HEK293 (cell line): ENCODE measurements at regions not wholly inside any gene's neighbourhood (a gene's known extent, or its start where the extent isn't known, plus 50 kb on each side); places are given as distances from the start of the nearest gene placed in this dataset.
"Not testable (repeated sequence)": the region's sequence is repeated elsewhere in the genome, so short reads cannot be mapped to it uniquely, and the experiment has no call there.

Experiments
- CTCF ChIA-PET: fragments of 350-600 bp; formaldehyde crosslinking; extraction: SDS; loops from one replicate; lab custom pipeline; 2021; ENCODE audit warnings: antibody characterized with exemption; lab: Yijun Ruan, JAX
- POLR2A ChIA-PET: fragments of 300-600 bp; formaldehyde crosslinking; extraction: SDS; loops from one replicate; lab custom pipeline; 2020; ENCODE audit warnings: antibody characterized with exemption, inconsistent platforms; lab: Yijun Ruan, JAX
- H3K27ac ChIP-seq: fragments of 200-500 bp; sonication (Bioruptor generic); 2 replicates; pipeline ENCODE4 v1.5.1; 2014; ENCODE audit warnings: low read depth, low read length, control low read depth, inconsistent platforms; ENCODE audit errors: extremely low read depth
- H3K36me3 ChIP-seq, 2 experiments: fragments of 200-500 bp in 1 of 2; sonication (Bioruptor generic) in 1 of 2; 1 replicate in 1 of 2; 2 replicates in 1 of 2; pipeline ENCODE4 v1.5.1; 2014 to 2017; ENCODE audit warnings: inconsistent platforms in 2 of 2, low read length in 2 of 2; ENCODE audit not compliant: control insufficient read depth in 2 of 2, insufficient read depth in 1 of 2
- H3K4me1 ChIP-seq: fragments of 200-500 bp; sonication (Bioruptor generic); 2 replicates; pipeline ENCODE4 v1.5.1; 2014; ENCODE audit warnings: mild to moderate bottlenecking, low read length, inconsistent platforms; ENCODE audit not compliant: control insufficient read depth, insufficient read depth
- H3K4me3 ChIP-seq: 2 replicates; pipeline ENCODE4 v1.5.1; 2011; ENCODE audit warnings: low read depth, mild to moderate bottlenecking, control low read depth, low read length, moderate library complexity
- H3K9me3 ChIP-seq: fragments of 200-500 bp; sonication (Bioruptor generic); 2 replicates; pipeline ENCODE4 v1.5.1; 2014; ENCODE audit warnings: low read depth, low read length, inconsistent platforms; ENCODE audit not compliant: control insufficient read depth, insufficient read depth
- HOXD13 ChIP-seq: sonication (generic); formaldehyde crosslinking; IDR thresholded peaks from 2 replicates; pipeline ENCODE4 v1.8.0; 2022; ENCODE audit warnings: missing genetic modification reagents, borderline replicate concordance
- ZNF23 ChIP-seq: fragments of 450-650 bp; formaldehyde crosslinking; IDR thresholded peaks from 2 replicates; pipeline ENCODE4 v1.5.1; 2016; ENCODE audit warnings: missing biosample characterization, missing genetic modification characterization, borderline replicate concordance
- ZNF292 ChIP-seq: fragments of 450-650 bp; formaldehyde crosslinking; IDR thresholded peaks from 2 replicates; pipeline ENCODE4 v1.5.1; 2016; ENCODE audit warnings: low read depth, missing biosample characterization, missing genetic modification characterization, borderline replicate concordance
- ZNF416 ChIP-seq: fragments of 450-650 bp; formaldehyde crosslinking; IDR thresholded peaks from 2 replicates; pipeline ENCODE4 v1.5.1; 2016; ENCODE audit warnings: missing biosample characterization, missing genetic modification characterization
- ZNF510 ChIP-seq: fragments of 450-650 bp; formaldehyde crosslinking; IDR thresholded peaks from 2 replicates; pipeline ENCODE4 v1.5.1; 2018; ENCODE audit warnings: mild to moderate bottlenecking, missing genetic modification characterization, missing biosample characterization; ENCODE audit not compliant: insufficient replicate concordance
- ZNF560 ChIP-seq: fragments of 450-650 bp; formaldehyde crosslinking; IDR thresholded peaks from 2 replicates; pipeline ENCODE4 v1.5.1; 2017; ENCODE audit warnings: missing biosample characterization, missing genetic modification characterization, borderline replicate concordance
- ZNF561 ChIP-seq: fragments of 450-650 bp; IDR thresholded peaks from 2 replicates; pipeline ENCODE4 v1.5.1; 2018; ENCODE audit warnings: missing biosample characterization, missing genetic modification characterization, borderline replicate concordance
- TF ChIP-seq, protein P1 (sequence below): fragments of 450-650 bp; formaldehyde crosslinking; conservative IDR thresholded peaks from 2 replicates; pipeline ENCODE4 v1.5.1; 2016; ENCODE audit warnings: low read depth, missing biosample characterization, missing genetic modification characterization
- TF ChIP-seq, protein P2 (sequence below): fragments of 450-650 bp; formaldehyde crosslinking; optimal IDR thresholded peaks from 2 replicates; pipeline ENCODE3; 2016; ENCODE audit warnings: missing biosample characterization, mild to moderate bottlenecking, missing genetic modification characterization
- TF ChIP-seq, protein P3 (sequence below): fragments of 450-650 bp; formaldehyde crosslinking; IDR thresholded peaks from 2 replicates; pipeline ENCODE4 v1.5.1; 2016; ENCODE audit warnings: missing biosample characterization, missing genetic modification characterization
- TF ChIP-seq, protein P4 (sequence below): fragments of 450-650 bp; formaldehyde crosslinking; IDR thresholded peaks from 2 replicates; pipeline ENCODE4 v1.5.1; 2016; ENCODE audit warnings: missing biosample characterization, missing genetic modification characterization

DNA sequence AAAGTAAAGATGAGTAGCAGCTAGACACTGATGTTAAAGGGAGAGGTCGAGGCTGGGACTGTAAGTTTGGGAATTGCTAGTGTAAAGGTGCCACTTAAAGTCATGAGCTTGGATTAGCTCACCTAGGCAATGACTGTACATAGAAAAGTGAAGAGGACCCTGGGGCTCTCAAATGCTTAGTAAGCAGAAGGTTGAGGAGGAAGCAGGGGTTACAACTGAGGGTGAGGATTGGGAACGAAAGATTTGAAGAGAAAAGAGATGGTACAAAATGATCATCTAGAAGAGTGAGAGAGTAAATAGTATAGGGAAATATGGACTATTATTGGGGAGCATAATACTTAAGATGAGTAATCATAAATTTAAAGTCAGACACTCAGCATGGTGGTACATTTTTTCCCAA lies 63.1 kb upstream of the TNFSF4 start (continued):
- TF ChIP-seq, protein P1, sequence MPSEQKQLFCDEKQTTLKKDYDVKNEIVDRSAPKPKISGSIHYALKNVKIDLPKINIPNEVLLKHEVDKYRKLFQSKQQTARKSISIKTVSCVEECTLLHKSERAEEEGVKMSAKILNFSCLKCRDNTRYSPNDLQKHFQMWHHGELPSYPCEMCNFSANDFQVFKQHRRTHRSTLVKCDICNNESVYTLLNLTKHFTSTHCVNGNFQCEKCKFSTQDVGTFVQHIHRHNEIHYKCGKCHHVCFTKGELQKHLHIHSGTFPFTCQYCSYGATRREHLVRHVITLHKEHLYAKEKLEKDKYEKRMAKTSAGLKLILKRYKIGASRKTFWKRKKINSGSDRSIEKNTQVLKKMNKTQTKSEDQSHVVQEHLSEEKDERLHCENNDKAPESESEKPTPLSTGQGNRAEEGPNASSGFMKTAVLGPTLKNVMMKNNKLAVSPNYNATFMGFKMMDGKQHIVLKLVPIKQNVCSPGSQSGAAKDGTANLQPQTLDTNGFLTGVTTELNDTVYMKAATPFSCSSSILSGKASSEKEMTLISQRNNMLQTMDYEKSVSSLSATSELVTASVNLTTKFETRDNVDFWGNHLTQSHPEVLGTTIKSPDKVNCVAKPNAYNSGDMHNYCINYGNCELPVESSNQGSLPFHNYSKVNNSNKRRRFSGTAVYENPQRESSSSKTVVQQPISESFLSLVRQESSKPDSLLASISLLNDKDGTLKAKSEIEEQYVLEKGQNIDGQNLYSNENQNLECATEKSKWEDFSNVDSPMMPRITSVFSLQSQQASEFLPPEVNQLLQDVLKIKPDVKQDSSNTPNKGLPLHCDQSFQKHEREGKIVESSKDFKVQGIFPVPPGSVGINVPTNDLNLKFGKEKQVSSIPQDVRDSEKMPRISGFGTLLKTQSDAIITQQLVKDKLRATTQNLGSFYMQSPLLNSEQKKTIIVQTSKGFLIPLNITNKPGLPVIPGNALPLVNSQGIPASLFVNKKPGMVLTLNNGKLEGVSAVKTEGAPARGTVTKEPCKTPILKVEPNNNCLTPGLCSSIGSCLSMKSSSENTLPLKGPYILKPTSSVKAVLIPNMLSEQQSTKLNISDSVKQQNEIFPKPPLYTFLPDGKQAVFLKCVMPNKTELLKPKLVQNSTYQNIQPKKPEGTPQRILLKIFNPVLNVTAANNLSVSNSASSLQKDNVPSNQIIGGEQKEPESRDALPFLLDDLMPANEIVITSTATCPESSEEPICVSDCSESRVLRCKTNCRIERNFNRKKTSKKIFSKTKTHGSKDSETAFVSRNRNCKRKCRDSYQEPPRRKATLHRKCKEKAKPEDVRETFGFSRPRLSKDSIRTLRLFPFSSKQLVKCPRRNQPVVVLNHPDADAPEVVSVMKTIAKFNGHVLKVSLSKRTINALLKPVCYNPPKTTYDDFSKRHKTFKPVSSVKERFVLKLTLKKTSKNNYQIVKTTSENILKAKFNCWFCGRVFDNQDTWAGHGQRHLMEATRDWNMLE (tag by site-specific recombination), result no peak
- no peak for TF ChIP-seq ZNF416 (tag by site-specific recombination)

DNA sequence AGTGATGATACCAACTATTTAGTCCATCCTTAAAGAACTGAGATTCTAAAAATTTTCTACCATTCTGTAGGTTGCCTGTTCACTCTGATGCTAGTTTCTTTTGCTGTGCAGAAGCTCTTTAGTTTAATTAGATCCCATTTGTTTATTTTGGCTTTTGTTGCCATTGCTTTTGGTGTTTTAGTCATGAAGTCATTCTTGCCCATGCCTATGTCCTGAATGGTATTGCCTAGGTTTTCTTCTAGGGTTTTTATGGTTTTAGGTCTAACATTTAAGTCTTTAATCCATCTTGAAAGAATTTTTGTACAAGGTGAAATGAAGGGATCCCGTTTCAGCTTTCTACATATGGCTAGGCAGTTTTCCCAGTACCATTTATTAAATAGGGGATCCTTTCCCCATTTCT lies 63.9 kb upstream of the TNFSF4 start:
- POLR2A ChIA-PET, result not testable (repeated sequence)

DNA sequence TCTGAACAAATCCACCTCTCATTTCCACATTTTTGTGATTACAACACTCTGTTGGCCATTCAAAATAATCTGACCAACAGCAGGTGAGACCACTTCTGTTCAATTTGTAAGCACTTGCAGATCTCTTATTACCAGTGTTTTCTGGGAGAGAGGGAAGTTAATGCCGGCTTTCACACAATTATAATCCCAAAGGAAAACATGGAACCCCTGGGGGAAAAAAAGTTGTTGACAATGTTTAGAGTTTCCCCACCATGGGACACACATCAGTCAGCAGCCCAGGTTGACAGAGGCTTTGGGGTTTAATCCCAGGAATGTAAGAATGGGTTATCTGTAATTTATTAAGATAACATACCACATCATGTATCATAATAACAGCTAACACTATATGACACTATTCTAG lies 68.4 kb upstream of the TNFSF4 start:
- POLR2A ChIA-PET, result no interaction called here
- CTCF ChIA-PET, result interaction anchor here (0.6 to 0.7 kb wide), 2 partner anchors 20 to 168 kb away, joined by 3 read pairs; no protein-coding TSS in a partner anchor
- Histone ChIP-seq H3K4me3 (no peak overlapping the region), H3K4me1 (no peaks in the 10 kb centered on the region)
- TF ChIP-seq ZNF23 (tag by site-specific recombination) (no peak), ZNF561 (tag by site-specific recombination) (no peak), ZNF292 (no peak), HOXD13 (no peak), ZNF560 (no peak)
- TF ChIP-seq, protein P2, sequence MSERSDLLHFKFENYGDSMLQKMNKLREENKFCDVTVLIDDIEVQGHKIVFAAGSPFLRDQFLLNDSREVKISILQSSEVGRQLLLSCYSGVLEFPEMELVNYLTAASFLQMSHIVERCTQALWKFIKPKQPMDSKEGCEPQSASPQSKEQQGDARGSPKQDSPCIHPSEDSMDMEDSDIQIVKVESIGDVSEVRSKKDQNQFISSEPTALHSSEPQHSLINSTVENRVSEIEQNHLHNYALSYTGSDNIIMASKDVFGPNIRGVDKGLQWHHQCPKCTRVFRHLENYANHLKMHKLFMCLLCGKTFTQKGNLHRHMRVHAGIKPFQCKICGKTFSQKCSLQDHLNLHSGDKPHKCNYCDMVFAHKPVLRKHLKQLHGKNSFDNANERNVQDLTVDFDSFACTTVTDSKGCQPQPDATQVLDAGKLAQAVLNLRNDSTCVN (tag by site-specific recombination), result no peak
- TF ChIP-seq, protein P3, sequence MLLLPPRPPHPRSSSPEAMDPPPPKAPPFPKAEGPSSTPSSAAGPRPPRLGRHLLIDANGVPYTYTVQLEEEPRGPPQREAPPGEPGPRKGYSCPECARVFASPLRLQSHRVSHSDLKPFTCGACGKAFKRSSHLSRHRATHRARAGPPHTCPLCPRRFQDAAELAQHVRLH (tag by site-specific recombination), result no peak
- TF ChIP-seq, all 188 proteins: peak for 0
- Histone ChIP-seq H3K27ac (no peak overlapping the region), H3K9me3 (no peaks in the 10 kb centered on the region), H3K36me3 (no peaks in the 10 kb centered on the region)

More for the DNA sequence above, 63.9 kb upstream of the TNFSF4 start:
- H3K36me3 ChIP-seq, H3K4me1 ChIP-seq, H3K4me3 ChIP-seq, H3K27ac ChIP-seq, H3K9me3 ChIP-seq: not testable (repeated sequence)
- peak; percentile 20 for TF ChIP-seq ZNF510 (tag by site-specific recombination)
- TF ChIP-seq, protein P4, sequence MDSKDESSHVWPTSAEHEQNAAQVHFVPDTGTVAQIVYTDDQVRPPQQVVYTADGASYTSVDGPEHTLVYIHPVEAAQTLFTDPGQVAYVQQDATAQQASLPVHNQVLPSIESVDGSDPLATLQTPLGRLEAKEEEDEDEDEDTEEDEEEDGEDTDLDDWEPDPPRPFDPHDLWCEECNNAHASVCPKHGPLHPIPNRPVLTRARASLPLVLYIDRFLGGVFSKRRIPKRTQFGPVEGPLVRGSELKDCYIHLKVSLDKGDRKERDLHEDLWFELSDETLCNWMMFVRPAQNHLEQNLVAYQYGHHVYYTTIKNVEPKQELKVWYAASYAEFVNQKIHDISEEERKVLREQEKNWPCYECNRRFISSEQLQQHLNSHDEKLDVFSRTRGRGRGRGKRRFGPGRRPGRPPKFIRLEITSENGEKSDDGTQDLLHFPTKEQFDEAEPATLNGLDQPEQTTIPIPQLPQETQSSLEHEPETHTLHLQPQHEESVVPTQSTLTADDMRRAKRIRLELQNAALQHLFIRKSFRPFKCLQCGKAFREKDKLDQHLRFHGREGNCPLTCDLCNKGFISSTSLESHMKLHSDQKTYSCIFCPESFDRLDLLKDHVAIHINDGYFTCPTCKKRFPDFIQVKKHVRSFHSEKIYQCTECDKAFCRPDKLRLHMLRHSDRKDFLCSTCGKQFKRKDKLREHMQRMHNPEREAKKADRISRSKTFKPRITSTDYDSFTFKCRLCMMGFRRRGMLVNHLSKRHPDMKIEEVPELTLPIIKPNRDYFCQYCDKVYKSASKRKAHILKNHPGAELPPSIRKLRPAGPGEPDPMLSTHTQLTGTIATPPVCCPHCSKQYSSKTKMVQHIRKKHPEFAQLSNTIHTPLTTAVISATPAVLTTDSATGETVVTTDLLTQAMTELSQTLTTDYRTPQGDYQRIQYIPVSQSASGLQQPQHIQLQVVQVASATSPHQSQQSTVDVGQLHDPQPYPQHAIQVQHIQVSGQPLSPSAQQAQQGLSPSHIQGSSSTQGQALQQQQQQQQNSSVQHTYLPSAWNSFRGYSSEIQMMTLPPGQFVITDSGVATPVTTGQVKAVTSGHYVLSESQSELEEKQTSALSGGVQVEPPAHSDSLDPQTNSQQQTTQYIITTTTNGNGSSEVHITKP, result peak; percentile 69
- CTCF ChIA-PET, result interaction anchor here (0.7 to 3.0 kb wide), 2 partner anchors 16 to 150 kb away, joined by 3 to 8 read pairs; no protein-coding TSS in a partner anchor
